Keratinocyte (primary cell): ENCODE measurements at regions not wholly inside any gene's neighbourhood (a gene's known extent, or its start where the extent isn't known, plus 50 kb on each side); places are given as distances from the start of the nearest gene placed in this dataset.

Experiments
- DNase-seq: peaks from one replicate; pipeline ENCODE4 v3.0.0-alpha.2; 2011; ENCODE audit warnings: low read depth, missing footprints, low spot score
- FAIRE-seq: peaks from 2 replicates; lab custom pipeline; 2011; peaks lifted over from hg19 to GRCh38; lab: Jason Lieb, UNC
- H2AFZ ChIP-seq: 2 replicates; pipeline ENCODE4 v1.6.0; 2012; ENCODE audit warnings: low read length, control low read depth, inconsistent platforms; ENCODE audit not compliant: control insufficient read depth
- H3K27ac ChIP-seq: 2 replicates; pipeline ENCODE4 v1.5.1; 2011; ENCODE audit warnings: low read length; ENCODE audit not compliant: control insufficient read depth, insufficient read depth
- H3K27me3 ChIP-seq: 3 replicates; pipeline ENCODE4 v1.6.0; 2011; ENCODE audit warnings: low read length; ENCODE audit not compliant: control insufficient read depth, insufficient read depth; ENCODE audit errors: extremely low read depth
- H3K36me3 ChIP-seq, 2 experiments: 2 replicates in 1 of 2; 3 replicates in 1 of 2; pipeline ENCODE4 v1.5.1; 2011; ENCODE audit warnings: low read length in 2 of 2, mild to moderate bottlenecking in 1 of 2; ENCODE audit not compliant: control insufficient read depth in 2 of 2, insufficient read depth in 2 of 2; ENCODE audit errors: extremely low read depth in 1 of 2
- H3K4me1 ChIP-seq: 3 replicates; pipeline ENCODE4 v1.5.1; 2011; ENCODE audit warnings: low read length; ENCODE audit not compliant: control insufficient read depth, insufficient read depth; ENCODE audit errors: extremely low read depth
- H3K4me2 ChIP-seq: 3 replicates; pipeline ENCODE4 v1.6.0; 2011; ENCODE audit warnings: low read depth, low read length; ENCODE audit not compliant: control insufficient read depth, insufficient read depth; ENCODE audit errors: extremely low read depth
- H3K4me3 ChIP-seq, 3 experiments: fragments of 200-600 bp in 1 of 3; sonication (generic) in 1 of 3; 2 replicates in 2 of 3; 3 replicates in 1 of 3; pipeline ENCODE4 v1.5.1; 2011 to 2016; ENCODE audit warnings: low read length in 3 of 3, mild to moderate bottlenecking in 3 of 3, control low read depth in 2 of 3, inconsistent platforms in 1 of 3, low read depth in 1 of 3, mixed read lengths in 1 of 3, mixed run types in 1 of 3, moderate library complexity in 1 of 3; ENCODE audit not compliant: control insufficient read depth in 2 of 3, insufficient read depth in 2 of 3; ENCODE audit errors: extremely low read depth in 1 of 3
- H3K79me2 ChIP-seq: 2 replicates; pipeline ENCODE4 v1.6.0; 2012; ENCODE audit warnings: low read length; ENCODE audit not compliant: control insufficient read depth, insufficient read depth
- H3K9ac ChIP-seq: 3 replicates; pipeline ENCODE4 v1.6.0; 2011; ENCODE audit warnings: low read length; ENCODE audit not compliant: control insufficient read depth, insufficient read depth; ENCODE audit errors: extremely low read depth
- H3K9me1 ChIP-seq: 3 replicates; pipeline ENCODE4 v1.6.0; 2011; ENCODE audit warnings: low read length; ENCODE audit not compliant: control insufficient read depth, insufficient read depth; ENCODE audit errors: extremely low read depth
- H3K9me3 ChIP-seq: 2 replicates; pipeline ENCODE4 v1.5.1; 2012; ENCODE audit warnings: low read depth, low read length; ENCODE audit not compliant: control insufficient read depth
- H4K20me1 ChIP-seq: 3 replicates; pipeline ENCODE4 v1.6.0; 2011; ENCODE audit warnings: low read length; ENCODE audit not compliant: control insufficient read depth, insufficient read depth; ENCODE audit errors: extremely low read depth
- EZH2 ChIP-seq: IDR thresholded peaks from one replicate; pipeline ENCODE4 v1.6.1; 2012; ENCODE audit warnings: inconsistent platforms, mild to moderate bottlenecking, low read length, moderate library complexity
- dilution Hi-C: fragments of 300-500 bp; cut with MboI; formaldehyde crosslinking; loops from one replicate; pipeline ENCODE4 v1.7.0; 2020; ENCODE audit warnings: low sequenced_read_pairs; ENCODE audit not compliant: extremely low pct_ligation_motif_present
- TF ChIP-seq, protein P1 (sequence below), 3 experiments: IDR thresholded peaks in 1 of 3; conservative IDR thresholded peaks in 1 of 3; optimal IDR thresholded peaks in 1 of 3; 2 replicates in 2 of 3; 3 replicates in 1 of 3; pipeline versions ENCODE3 to v1.5.1; 2011; ENCODE audit warnings: low read length in 3 of 3, mild to moderate bottlenecking in 3 of 3, moderate library complexity in 2 of 3, control low read depth in 1 of 3, inconsistent platforms in 1 of 3; ENCODE audit not compliant: insufficient read depth in 2 of 3; ENCODE audit errors: extremely low read depth in 1 of 3

DNA sequence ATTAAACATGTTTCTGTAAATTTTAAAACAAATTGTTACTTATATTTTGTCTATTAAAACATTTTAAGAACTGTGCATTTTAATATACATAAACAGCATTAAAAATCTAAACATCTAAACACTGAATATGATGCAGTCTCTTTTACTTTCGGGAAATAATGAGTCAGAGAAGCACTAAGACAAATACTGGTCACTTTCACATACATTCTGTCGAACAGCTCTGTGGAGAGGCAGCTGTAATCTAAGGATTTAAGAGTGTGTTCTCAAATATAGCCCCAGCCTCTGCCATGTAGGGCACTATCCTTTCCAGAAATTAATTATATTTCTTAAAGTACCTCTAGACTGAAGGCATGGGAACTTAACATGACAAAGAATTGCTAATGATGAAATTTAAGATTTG lies 89.6 kb upstream of the PTGFR start:
- Histone ChIP-seq H3K4me2 (no peak overlapping the region), H3K9me1 (no peaks in the 10 kb centered on the region), H4K20me1 (no peaks in the 10 kb centered on the region), H3K4me1 (no peaks in the 10 kb centered on the region), H2AFZ (no peak overlapping the region), H3K79me2 (no peaks in the 10 kb centered on the region), H3K27me3 (no peaks in the 10 kb centered on the region), H3K9me3 (no peaks in the 10 kb centered on the region), H3K9ac (no peak overlapping the region), H3K4me3 (no peak overlapping the region), H3K27ac (no peak overlapping the region), H3K36me3 (no peaks in the 10 kb centered on the region)
- dilution Hi-C loops, result no loop called here
- TF ChIP-seq EZH2, result no peak
- TF ChIP-seq, protein P1, sequence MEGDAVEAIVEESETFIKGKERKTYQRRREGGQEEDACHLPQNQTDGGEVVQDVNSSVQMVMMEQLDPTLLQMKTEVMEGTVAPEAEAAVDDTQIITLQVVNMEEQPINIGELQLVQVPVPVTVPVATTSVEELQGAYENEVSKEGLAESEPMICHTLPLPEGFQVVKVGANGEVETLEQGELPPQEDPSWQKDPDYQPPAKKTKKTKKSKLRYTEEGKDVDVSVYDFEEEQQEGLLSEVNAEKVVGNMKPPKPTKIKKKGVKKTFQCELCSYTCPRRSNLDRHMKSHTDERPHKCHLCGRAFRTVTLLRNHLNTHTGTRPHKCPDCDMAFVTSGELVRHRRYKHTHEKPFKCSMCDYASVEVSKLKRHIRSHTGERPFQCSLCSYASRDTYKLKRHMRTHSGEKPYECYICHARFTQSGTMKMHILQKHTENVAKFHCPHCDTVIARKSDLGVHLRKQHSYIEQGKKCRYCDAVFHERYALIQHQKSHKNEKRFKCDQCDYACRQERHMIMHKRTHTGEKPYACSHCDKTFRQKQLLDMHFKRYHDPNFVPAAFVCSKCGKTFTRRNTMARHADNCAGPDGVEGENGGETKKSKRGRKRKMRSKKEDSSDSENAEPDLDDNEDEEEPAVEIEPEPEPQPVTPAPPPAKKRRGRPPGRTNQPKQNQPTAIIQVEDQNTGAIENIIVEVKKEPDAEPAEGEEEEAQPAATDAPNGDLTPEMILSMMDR (optimal IDR thresholded peaks at IDR 0.05 in 1 of 3, IDR thresholded peaks at IDR 0.05 in 1 of 3, conservative IDR thresholded peaks at IDR 0.05 in 1 of 3; ENCODE audit: extremely low read depth in 1 of 3, insufficient read depth in 2 of 3, low read length in 3 of 3), result no peak
- DNase-seq, result no peak
- no peak for FAIRE-seq

- FAIRE-seq (no peak), DNase-seq (no peak)
- Histone ChIP-seq H2AFZ (no peak overlapping the region), H4K20me1 (no peaks in the 10 kb centered on the region), H3K27ac (no peak overlapping the region), H3K36me3 (no peaks in the 10 kb centered on the region), H3K27me3 (no peaks in the 10 kb centered on the region), H3K79me2 (no peaks in the 10 kb centered on the region), H3K4me3 (no peak overlapping the region), H3K9ac (no peak overlapping the region), H3K9me3 (no peaks in the 10 kb centered on the region), H3K4me2 (no peak overlapping the region), H3K9me1 (no peaks in the 10 kb centered on the region), H3K4me1 (no peaks in the 10 kb centered on the region)
- TF ChIP-seq EZH2, result no peak
- dilution Hi-C loops, result no loop called here
Observed at GRCh38 chr1:78408192-78408591, 82.6 kb upstream of the PTGFR start.

DNA sequence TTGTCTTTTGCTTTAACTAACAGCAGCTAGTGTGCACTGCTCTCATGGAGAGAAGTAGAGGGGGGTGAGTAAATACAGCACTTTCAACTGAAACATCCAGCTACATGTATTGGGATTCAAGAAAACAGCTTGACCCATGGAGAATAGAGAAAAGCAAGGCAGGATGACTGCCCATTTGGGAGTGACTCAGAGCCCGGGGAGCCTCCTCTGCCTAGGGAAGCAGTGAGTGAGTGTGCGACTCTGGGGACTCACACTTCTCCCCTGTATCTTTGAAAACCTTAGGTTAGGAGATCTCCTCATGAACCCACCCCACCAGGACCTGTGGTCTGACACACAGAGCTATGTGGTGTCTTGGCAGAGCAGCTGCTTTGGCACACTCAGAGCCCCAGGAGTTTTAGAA lies 82.0 kb upstream of the PTGFR start:
- no peak overlapping the region for H3K4me2 ChIP-seq
- H3K36me3 ChIP-seq, result no peaks in the 10 kb centered on the region
- no peak overlapping the region for H3K9ac ChIP-seq
- no peaks in the 10 kb centered on the region for H3K9me1 ChIP-seq
- dilution Hi-C loops, result no loop called here
- H2AFZ ChIP-seq, result no peak overlapping the region
- no peak for FAIRE-seq
- H3K4me1 ChIP-seq, result no peaks in the 10 kb centered on the region
- TF ChIP-seq, protein P1 (optimal IDR thresholded peaks at IDR 0.05 in 1 of 3, IDR thresholded peaks at IDR 0.05 in 1 of 3, conservative IDR thresholded peaks at IDR 0.05 in 1 of 3; ENCODE audit: extremely low read depth in 1 of 3, insufficient read depth in 2 of 3, low read length in 3 of 3), result no peak
- no peaks in the 10 kb centered on the region for H3K79me2 ChIP-seq
- no peaks in the 10 kb centered on the region for H3K9me3 ChIP-seq
- no peak for DNase-seq
- H4K20me1 ChIP-seq, result no peaks in the 10 kb centered on the region
- H3K4me3 ChIP-seq, result no peak overlapping the region
- no peak overlapping the region for H3K27ac ChIP-seq
- H3K27me3 ChIP-seq, result no peaks in the 10 kb centered on the region
